Vagina (tissue), 2 donors: ENCODE measurements at regions not wholly inside any gene's neighbourhood (a gene's known extent, or its start where the extent isn't known, plus 50 kb on each side); places are given as distances from the start of the nearest gene placed in this dataset.
"Not testable (repeated sequence)": the region's sequence is repeated elsewhere in the genome, so short reads cannot be mapped to it uniquely, and the experiment has no call there.

Source experiments
- POLR2A ChIP-seq, 2 donors: fragments of 450-650 bp; IDR thresholded peaks; one replicate each; pipeline ENCODE4 v1.6.1; 2017; ENCODE audit warnings: antibody characterized with exemption in 2 of 2, mild to moderate bottlenecking in 2 of 2, moderate library complexity in 2 of 2
- POLR2AphosphoS5 ChIP-seq, 2 donors: sonication (generic); formaldehyde crosslinking; IDR thresholded peaks; one replicate each; pipeline ENCODE4 v1.9.0; 2017; ENCODE audit warnings: antibody characterized with exemption in 2 of 2, mild to moderate bottlenecking in 2 of 2, low read depth in 1 of 2; ENCODE audit not compliant: insufficient read depth in 1 of 2
- TF ChIP-seq, protein P1 (sequence below), 3 experiments: fragments of 450-650 bp in 2 of 3; fragments of 200-600 bp in 1 of 3; sonication (generic) in 1 of 3; IDR thresholded peaks; one replicate each; pipeline ENCODE4 v1.5.1; 2017 to 2019; ENCODE audit warnings: antibody characterized with exemption in 3 of 3, mild to moderate bottlenecking in 2 of 3, moderate library complexity in 2 of 3

DNA sequence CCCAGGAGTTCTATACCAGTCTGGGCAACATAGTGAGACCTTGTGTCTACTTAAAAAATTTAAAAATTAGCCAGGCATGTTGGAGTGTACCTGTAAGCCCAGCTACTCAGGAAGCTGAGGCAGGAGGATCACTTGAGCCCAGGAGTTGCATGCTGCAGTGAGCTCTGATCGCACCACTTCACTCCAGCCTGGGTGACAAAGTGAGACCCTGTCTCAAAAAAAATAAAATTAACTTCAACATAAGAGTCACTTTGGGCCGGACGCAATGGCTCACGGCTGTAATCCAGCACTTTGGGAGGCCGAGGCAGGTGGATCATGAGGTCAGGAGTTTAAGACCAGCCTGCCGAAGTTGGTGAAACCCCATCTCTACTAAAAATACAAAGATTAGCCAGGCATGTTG, 699.1 kb upstream of the AUTS2 start:
- TF ChIP-seq, protein P1, sequence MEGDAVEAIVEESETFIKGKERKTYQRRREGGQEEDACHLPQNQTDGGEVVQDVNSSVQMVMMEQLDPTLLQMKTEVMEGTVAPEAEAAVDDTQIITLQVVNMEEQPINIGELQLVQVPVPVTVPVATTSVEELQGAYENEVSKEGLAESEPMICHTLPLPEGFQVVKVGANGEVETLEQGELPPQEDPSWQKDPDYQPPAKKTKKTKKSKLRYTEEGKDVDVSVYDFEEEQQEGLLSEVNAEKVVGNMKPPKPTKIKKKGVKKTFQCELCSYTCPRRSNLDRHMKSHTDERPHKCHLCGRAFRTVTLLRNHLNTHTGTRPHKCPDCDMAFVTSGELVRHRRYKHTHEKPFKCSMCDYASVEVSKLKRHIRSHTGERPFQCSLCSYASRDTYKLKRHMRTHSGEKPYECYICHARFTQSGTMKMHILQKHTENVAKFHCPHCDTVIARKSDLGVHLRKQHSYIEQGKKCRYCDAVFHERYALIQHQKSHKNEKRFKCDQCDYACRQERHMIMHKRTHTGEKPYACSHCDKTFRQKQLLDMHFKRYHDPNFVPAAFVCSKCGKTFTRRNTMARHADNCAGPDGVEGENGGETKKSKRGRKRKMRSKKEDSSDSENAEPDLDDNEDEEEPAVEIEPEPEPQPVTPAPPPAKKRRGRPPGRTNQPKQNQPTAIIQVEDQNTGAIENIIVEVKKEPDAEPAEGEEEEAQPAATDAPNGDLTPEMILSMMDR (IDR thresholded peaks at IDR 0.05): not testable (repeated sequence)
- TF ChIP-seq POLR2A (IDR thresholded peaks at IDR 0.05); POLR2AphosphoS5 (IDR thresholded peaks at IDR 0.05; ENCODE audit: insufficient read depth in 1 of 2, low read depth in 1 of 2): not testable (repeated sequence)
